IMR-90 (cell line): ENCODE measurements at regions not wholly inside any gene's neighbourhood (a gene's known extent, or its start where the extent isn't known, plus 50 kb on each side); places are given as distances from the start of the nearest gene placed in this dataset.

Experiments
- ATAC-seq: fragments of 200-7000 bp; cut with Tn5 transposase; 2 replicates; pipeline ENCODE4 v1.9.1; 2020; ENCODE audit warnings: low read depth, mild to moderate bottlenecking, moderate library complexity
- BruUV-seq: library from RNA; stranded (reverse); fragments of 400-500 nt; replicated peaks from 2 replicates; lab custom pipeline; 2021; lab: Mats Ljungman, UMichigan
- CTCF ChIA-PET: fragments of 300-600 bp; formaldehyde crosslinking; extraction: SDS; loops from one replicate; lab custom pipeline; 2021; ENCODE audit warnings: antibody characterized with exemption; lab: Yijun Ruan, JAX
- POLR2A ChIA-PET: fragments of 300-600 bp; sonication (Branson Sonifier 250); formaldehyde crosslinking; loops from one replicate; lab custom pipeline; 2022; ENCODE audit warnings: antibody characterized with exemption; ENCODE audit not compliant: unreplicated experiment; lab: Charles Lee
- DNase-seq: peaks from one replicate; pipeline ENCODE4 v3.0.0; 2013
- H2AFZ ChIP-seq: replicated peaks from 2 replicates; pipeline ENCODE3; 2013; ENCODE audit warnings: low read length, mild to moderate bottlenecking; ENCODE audit not compliant: poor library complexity
- H2AK5ac ChIP-seq: 2 replicates; pipeline ENCODE4 v1.6.1; 2013; ENCODE audit warnings: low read depth, low read length, inconsistent platforms
- H2AK9ac ChIP-seq: replicated peaks from 2 replicates; pipeline ENCODE3; 2013; ENCODE audit warnings: mild to moderate bottlenecking, low read depth, low read length, moderate library complexity; ENCODE audit not compliant: poor library complexity
- H2BK120ac ChIP-seq: 2 replicates; pipeline ENCODE4 v1.6.1; 2013; ENCODE audit warnings: low read depth, low read length, inconsistent platforms
- H2BK15ac ChIP-seq: 3 replicates; pipeline ENCODE4 v1.6.1; 2013; ENCODE audit warnings: low read depth, low read length, inconsistent platforms
- H2BK20ac ChIP-seq: 2 replicates; pipeline ENCODE4 v1.6.1; 2013; ENCODE audit warnings: low read depth, mild to moderate bottlenecking, inconsistent platforms, low read length, moderate library complexity
- H2BK5ac ChIP-seq: 2 replicates; pipeline ENCODE4 v1.6.1; 2013; ENCODE audit warnings: mild to moderate bottlenecking, low read depth, low read length, inconsistent platforms; ENCODE audit not compliant: poor library complexity, severe bottlenecking
- H3K14ac ChIP-seq: replicated peaks from 2 replicates; pipeline ENCODE4 v1.6.1; 2013; ENCODE audit warnings: low read depth, low read length, inconsistent platforms
- H3K18ac ChIP-seq: 2 replicates; pipeline ENCODE4 v1.6.1; 2013; ENCODE audit warnings: low read depth, low read length, control low read depth
- H3K23ac ChIP-seq: 2 replicates; pipeline ENCODE4 v1.6.1; 2013; ENCODE audit warnings: low read depth, low read length, inconsistent platforms
- H3K27ac ChIP-seq: 2 replicates; pipeline ENCODE4 v1.5.1; 2013; ENCODE audit warnings: mild to moderate bottlenecking, control low read depth, low read length; ENCODE audit not compliant: insufficient read depth
- H3K27me3 ChIP-seq: 2 replicates; pipeline ENCODE4 v1.6.1; 2013; ENCODE audit warnings: low read length; ENCODE audit not compliant: control insufficient read depth, insufficient read depth
- H3K36me3 ChIP-seq: 2 replicates; pipeline ENCODE4 v1.6.1; 2013; ENCODE audit warnings: low read length, mixed read lengths; ENCODE audit not compliant: control insufficient read depth, insufficient read depth
- H3K4ac ChIP-seq: 2 replicates; pipeline ENCODE4 v1.6.1; 2013; ENCODE audit warnings: low read depth, low read length, inconsistent platforms
- H3K4me1 ChIP-seq: 2 replicates; pipeline ENCODE4 v1.6.1; 2013; ENCODE audit warnings: low read length, mixed read lengths; ENCODE audit not compliant: control insufficient read depth, insufficient read depth
- H3K4me2 ChIP-seq: 2 replicates; pipeline ENCODE4 v1.6.1; 2013; ENCODE audit warnings: low read depth, mild to moderate bottlenecking, control low read depth, low read length, moderate library complexity
- H3K4me3 ChIP-seq: 2 replicates; pipeline ENCODE4 v1.5.1; 2013; ENCODE audit warnings: low read depth, mild to moderate bottlenecking, control low read depth, low read length, moderate library complexity; ENCODE audit not compliant: insufficient read depth
- H3K56ac ChIP-seq: 2 replicates; pipeline ENCODE4 v1.6.1; 2013; ENCODE audit warnings: low read length, inconsistent platforms; ENCODE audit not compliant: insufficient read depth; ENCODE audit errors: extremely low read depth
- H3K79me1 ChIP-seq, 2 experiments: 2 replicates each; pipeline ENCODE4 v1.6.1; 2013; ENCODE audit warnings: low read length in 2 of 2, inconsistent platforms in 1 of 2, low read depth in 1 of 2
- H3K9ac ChIP-seq: 2 replicates; pipeline ENCODE4 v1.6.1; 2013; ENCODE audit warnings: low read depth, low read length, control low read depth
- H3K9me1 ChIP-seq: 2 replicates; pipeline ENCODE4 v1.6.1; 2013; ENCODE audit warnings: low read length, inconsistent platforms; ENCODE audit not compliant: insufficient read depth
- H3K9me3 ChIP-seq: 2 replicates; pipeline ENCODE4 v1.6.1; 2013; ENCODE audit warnings: low read length; ENCODE audit not compliant: control insufficient read depth, insufficient read depth
- H4K20me1 ChIP-seq: 2 replicates; pipeline ENCODE4 v1.6.1; 2013; ENCODE audit warnings: low read length, inconsistent platforms; ENCODE audit not compliant: insufficient read depth
- H4K5ac ChIP-seq: 2 replicates; pipeline ENCODE4 v1.6.1; 2013; ENCODE audit warnings: mild to moderate bottlenecking, low read depth, low read length, control low read depth
- H4K8ac ChIP-seq, 2 experiments: 2 replicates each; pipeline ENCODE4 v1.6.1; 2013; ENCODE audit warnings: low read depth in 2 of 2, low read length in 2 of 2, control low read depth in 1 of 2, inconsistent platforms in 1 of 2
- H4K91ac ChIP-seq: 2 replicates; pipeline ENCODE4 v1.6.1; 2013; ENCODE audit warnings: low read depth, low read length, inconsistent platforms; ENCODE audit not compliant: insufficient read depth
- BHLHE40 ChIP-seq: fragments of 150-350 bp; IDR thresholded peaks from 2 replicates; pipeline ENCODE4 v1.6.1; 2016; ENCODE audit warnings: mild to moderate bottlenecking, low read depth, low read length
- CEBPB ChIP-seq: IDR thresholded peaks from 2 replicates; pipeline ENCODE4 v1.6.1; 2012; ENCODE audit warnings: low read depth, low read length, improper control_type of control experiment
- CHD1 ChIP-seq: IDR thresholded peaks from 2 replicates; pipeline ENCODE4 v1.6.1; 2012; ENCODE audit warnings: low read depth, low read length, improper control_type of control experiment
- ELK1 ChIP-seq: fragments of 150-350 bp; IDR thresholded peaks from 2 replicates; pipeline ENCODE4 v1.6.1; 2016; ENCODE audit warnings: low read depth, mild to moderate bottlenecking, low read length, moderate library complexity, borderline replicate concordance
- FOS ChIP-seq: fragments of 150-350 bp; IDR thresholded peaks from 2 replicates; pipeline ENCODE4 v1.6.1; 2016; ENCODE audit warnings: low read depth, low read length
- MAFK ChIP-seq: IDR thresholded peaks from 2 replicates; pipeline ENCODE4 v1.6.1; 2012; ENCODE audit warnings: low read depth, low read length, improper control_type of control experiment
- MAZ ChIP-seq: IDR thresholded peaks from 2 replicates; pipeline ENCODE4 v1.6.1; 2012; ENCODE audit warnings: low read depth, mild to moderate bottlenecking, low read length, improper control_type of control experiment, moderate library complexity, borderline replicate concordance
- MXI1 ChIP-seq: IDR thresholded peaks from 2 replicates; pipeline ENCODE4 v1.6.1; 2012; ENCODE audit warnings: low read depth, mild to moderate bottlenecking, low read length, moderate library complexity, borderline replicate concordance
- NFE2L2 ChIP-seq: fragments of 150-350 bp; IDR thresholded peaks from 2 replicates; pipeline ENCODE4 v1.6.1; 2016; ENCODE audit warnings: low read depth, mild to moderate bottlenecking, low read length
- POLR2A ChIP-seq: IDR thresholded peaks from 2 replicates; pipeline ENCODE4 v1.6.1; 2012; ENCODE audit warnings: mild to moderate bottlenecking, low read depth, low read length
- RAD21 ChIP-seq: IDR thresholded peaks from 2 replicates; pipeline ENCODE4 v1.6.1; 2012; ENCODE audit warnings: low read length, improper control_type of control experiment
- RCOR1 ChIP-seq: IDR thresholded peaks from 2 replicates; pipeline ENCODE4 v1.6.1; 2012; ENCODE audit warnings: mild to moderate bottlenecking, low read length, improper control_type of control experiment; ENCODE audit not compliant: insufficient replicate concordance
- RFX5 ChIP-seq: IDR thresholded peaks from 2 replicates; pipeline ENCODE4 v1.8.0; 2012; ENCODE audit warnings: low read depth, mild to moderate bottlenecking, low read length, moderate library complexity
- SMC3 ChIP-seq: fragments of 150-350 bp; IDR thresholded peaks from 2 replicates; pipeline ENCODE4 v1.6.1; 2016; ENCODE audit warnings: low read depth, mild to moderate bottlenecking, antibody characterized with exemption, low read length, moderate library complexity
- USF2 ChIP-seq: fragments of 150-350 bp; IDR thresholded peaks from 2 replicates; pipeline ENCODE4 v1.6.1; 2017; ENCODE audit warnings: mild to moderate bottlenecking, antibody characterized with exemption, low read length, low read depth
- WGBS, 2 experiments: methylation state at CpG; one replicate each; pipeline versions ENCODE4 v1.1.5 to v1.1.7; 2013; ENCODE audit warnings: missing lambda C conversion rate in 2 of 2; ENCODE audit not compliant: insufficient read length in 1 of 2; ENCODE audit errors: extremely low coverage in 2 of 2; 5-methylcytosine and 5-hydroxymethylcytosine counted together
- dilution Hi-C: fragments of 300-500 bp; cut with HindIII; formaldehyde crosslinking; loops from one replicate; pipeline ENCODE4 v1.14.3; 2018; ENCODE audit warnings: low sequenced_read_pairs; ENCODE audit not compliant: unreplicated experiment
- in situ Hi-C: fragments of 300-500 bp; cut with MboI; formaldehyde crosslinking; loops from 3 replicates; pipeline ENCODE4 v1.14.3; 2019; ENCODE audit warnings: low sequenced_read_pairs, inconsistent platforms, mixed read lengths
- intact Hi-C: fragments of 100-400 bp; cut with micrococcal nuclease; formaldehyde crosslinking; loops from 2 replicates; pipeline ENCODE4 v1.10.0; 2022

DNA sequence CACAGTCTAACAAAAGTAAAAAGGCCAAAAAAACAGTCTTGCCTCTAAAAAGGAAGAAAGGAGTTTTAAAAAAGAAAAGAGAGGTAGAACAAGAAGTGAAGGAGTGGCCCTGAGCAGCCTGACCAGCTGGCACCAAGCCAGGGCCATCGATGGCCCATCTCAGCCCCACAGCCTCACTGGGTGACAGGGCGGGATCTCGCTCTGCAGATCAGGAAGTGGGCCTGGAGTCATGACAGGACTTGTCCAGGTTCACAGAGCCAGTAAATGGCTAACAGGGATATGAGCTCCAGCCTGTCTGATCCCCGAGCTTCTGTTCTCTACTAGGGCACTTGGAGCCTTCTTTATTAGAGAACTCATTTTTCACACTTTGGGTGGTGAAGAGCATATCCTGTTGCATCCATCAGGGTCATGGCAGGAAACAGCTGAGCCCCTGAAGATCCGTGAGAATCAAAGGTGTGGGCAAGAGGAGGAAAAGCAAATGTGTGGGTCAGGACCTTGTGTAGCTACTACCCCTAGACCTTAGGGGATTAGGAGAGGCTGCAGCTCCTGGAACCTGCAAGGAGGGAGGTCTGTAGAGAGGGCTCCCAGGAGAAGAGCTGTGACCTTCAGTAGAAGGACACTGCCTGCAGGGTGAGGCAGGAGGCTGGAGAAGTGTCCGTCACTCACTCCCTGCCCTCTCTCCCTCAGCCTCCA, 299.0 kb upstream of the MSX2 start:
- no peaks in the 10 kb centered on the region; the same call in 1 of the 2 replicates for H3K27me3 ChIP-seq
- no peak overlapping the region for H4K8ac ChIP-seq
- no peak overlapping the region for H3K27ac ChIP-seq
- no peaks in the 10 kb centered on the region for H3K36me3 ChIP-seq
- no peaks in the 10 kb centered on the region for H3K9me1 ChIP-seq
- intact Hi-C loops (no loop called here), dilution Hi-C loops (no loop called here), in situ Hi-C loops (no loop called here)
- H2BK120ac ChIP-seq: 0 out of 2 replicates have a peak overlapping the region, but pooled peaks have one; percentile 18
- 50% methylated on average over 2 of the region's 6 CpGs; no CpG with 5 or more reads in 1 of the 2 experiments for WGBS, 2 experiments
- H2BK20ac ChIP-seq: 0 out of 2 replicates have a peak overlapping the region, but pooled peaks have one; percentile 35
- no peak for ATAC-seq
- H3K9ac ChIP-seq: no peak overlapping the region
- H3K9me3 ChIP-seq: no peaks in the 10 kb centered on the region
- no peak overlapping the region for H2BK5ac ChIP-seq
- peak overlapping the region; percentile 53; the same call in 1 of the 2 replicates for H4K5ac ChIP-seq
- no peak overlapping the region; the same call in 1 of the 2 replicates for H3K23ac ChIP-seq
- no peak for DNase-seq
- H4K20me1 ChIP-seq: no peaks in the 10 kb centered on the region
- no peak overlapping the region for H2AK9ac ChIP-seq
- no peak overlapping the region for H4K91ac ChIP-seq
- BruUV-seq: no TSS peak
- no peak overlapping the region; the same call in 1 of the 2 replicates for H2AK5ac ChIP-seq
- peak overlapping the region; percentile 16; the same call in 1 of the 2 replicates for H3K18ac ChIP-seq
- ChIA-PET CTCF (no interaction called here), POLR2A (no interaction called here)
- peaks cover 1% of the 10 kb centered on the region; the same call in 1 of the 2 replicates for H3K4me1 ChIP-seq
- no peak overlapping the region for H2BK15ac ChIP-seq
- H3K4ac ChIP-seq: no peak overlapping the region; the same call in 1 of the 2 replicates
- no peak overlapping the region for H3K4me3 ChIP-seq
- H2AFZ ChIP-seq: peak overlapping the region; percentile 56
- no peak overlapping the region for H3K14ac ChIP-seq
- H3K56ac ChIP-seq: no peak overlapping the region
- H3K79me1 ChIP-seq: no peaks in the 10 kb centered on the region
- H3K4me2 ChIP-seq: no peak overlapping the region
- TF ChIP-seq CHD1 (no peak), MAFK (no peak), CEBPB (no peak), BHLHE40 (no peak), USF2 (no peak), RFX5 (no peak), ELK1 (no peak), SMC3 (no peak), MXI1 (no peak), FOS (no peak), POLR2A (no peak), MAZ (no peak), NFE2L2 (no peak), RCOR1 (no peak), RAD21 (no peak)
